Tibial nerve (tissue), 4 donors: ENCODE measurements at regions not wholly inside any gene's neighbourhood (a gene's known extent, or its start where the extent isn't known, plus 50 kb on each side); places are given as distances from the start of the nearest gene placed in this dataset.

Source experiments
- CTCF ChIP-seq, 5 experiments: fragments of 200-600 bp in 3 of 5; fragments of 450-650 bp in 2 of 5; sonication (generic) in 3 of 5; IDR thresholded peaks; one replicate each; pipeline ENCODE4 v1.5.1; 2016 to 2019; ENCODE audit warnings: antibody characterized with exemption in 5 of 5, mild to moderate bottlenecking in 3 of 5, moderate library complexity in 2 of 5
- EP300 ChIP-seq, 2 donors: sonication (generic); formaldehyde crosslinking; IDR thresholded peaks; one replicate each; pipeline ENCODE4 v1.6.1; 2017; ENCODE audit warnings: antibody characterized with exemption in 2 of 2, mild to moderate bottlenecking in 1 of 2
- POLR2A ChIP-seq, 2 donors: fragments of 450-650 bp; IDR thresholded peaks; one replicate each; pipeline ENCODE4 v1.6.1; 2017; ENCODE audit warnings: antibody characterized with exemption in 2 of 2, mild to moderate bottlenecking in 2 of 2, moderate library complexity in 2 of 2

- TF ChIP-seq EP300 (IDR thresholded peaks at IDR 0.05) (no peak), CTCF (IDR thresholded peaks at IDR 0.05) (no peak), POLR2A (IDR thresholded peaks at IDR 0.05) (no peak)
These were observed 300.1 kb downstream of the TBC1D4 start for GRCh38 chr13:75181906-75182305.
